HepG2 (cell line): ENCODE measurements at regions not wholly inside any gene's neighbourhood (a gene's known extent, or its start where the extent isn't known, plus 50 kb on each side); places are given as distances from the start of the nearest gene placed in this dataset.

Source experiments
- BHLHE40 ChIP-seq: IDR thresholded peaks from 2 replicates; pipeline ENCODE4 v1.6.1; 2011; ENCODE audit warnings: low read length, improper control_type of control experiment
- FOXO1 ChIP-seq: sonication (generic); formaldehyde crosslinking; IDR thresholded peaks from 2 replicates; pipeline ENCODE4 v1.4.0; 2020; ENCODE audit warnings: missing genetic modification reagents
- GATA4 ChIP-seq: sonication (generic); IDR thresholded peaks from 2 replicates; pipeline ENCODE4 v1.6.1; 2016; ENCODE audit warnings: antibody characterized with exemption, low read depth, borderline replicate concordance
- HES4 ChIP-seq: sonication (generic); formaldehyde crosslinking; IDR thresholded peaks from 2 replicates; pipeline ENCODE4 v1.9.0; 2021; ENCODE audit warnings: mild to moderate bottlenecking, missing genetic modification reagents, borderline replicate concordance
- HIVEP1 ChIP-seq: sonication (generic); formaldehyde crosslinking; IDR thresholded peaks from 2 replicates; pipeline ENCODE4 v1.4.0; 2020; ENCODE audit warnings: mild to moderate bottlenecking, missing genetic modification reagents
- ISX ChIP-seq: sonication (generic); formaldehyde crosslinking; conservative IDR thresholded peaks from 2 replicates; pipeline ENCODE4 v1.5.0; 2020; ENCODE audit warnings: missing genetic modification reagents
- MTF1 ChIP-seq: sonication (generic); formaldehyde crosslinking; IDR thresholded peaks from 2 replicates; pipeline ENCODE4 v1.5.0; 2020; ENCODE audit warnings: missing genetic modification reagents
- NCOA5 ChIP-seq: sonication (generic); formaldehyde crosslinking; IDR thresholded peaks from 2 replicates; pipeline ENCODE4 v1.4.0; 2020; ENCODE audit warnings: missing genetic modification reagents
- NFAT5 ChIP-seq: sonication (generic); formaldehyde crosslinking; IDR thresholded peaks from 2 replicates; pipeline ENCODE4 v1.4.0; 2020; ENCODE audit warnings: missing genetic modification reagents
- POGK ChIP-seq: sonication (generic); formaldehyde crosslinking; conservative IDR thresholded peaks from 2 replicates; pipeline ENCODE4 v1.8.0; 2022; ENCODE audit warnings: mild to moderate bottlenecking, moderate library complexity, missing genetic modification reagents
- POLR2G ChIP-seq: fragments of 200-400 bp; formaldehyde crosslinking; IDR thresholded peaks from 2 replicates; pipeline ENCODE4 v1.6.1; 2018; ENCODE audit warnings: mild to moderate bottlenecking, low read depth, low read length, moderate library complexity
- PRDM4 ChIP-seq: sonication (generic); formaldehyde crosslinking; IDR thresholded peaks from 2 replicates; pipeline ENCODE4 v1.9.0; 2021; ENCODE audit warnings: missing genetic modification reagents, borderline replicate concordance
- SIN3A ChIP-seq: IDR thresholded peaks from 2 replicates; pipeline ENCODE4 v1.6.1; 2011; ENCODE audit warnings: low read depth, mild to moderate bottlenecking, control low read depth, low read length, borderline replicate concordance
- SNAPC5 ChIP-seq: sonication (generic); formaldehyde crosslinking; IDR thresholded peaks from 2 replicates; pipeline ENCODE4 v1.8.1; 2023; ENCODE audit warnings: mild to moderate bottlenecking, missing genetic modification reagents, borderline replicate concordance
- THAP8 ChIP-seq: sonication (generic); formaldehyde crosslinking; IDR thresholded peaks from 2 replicates; pipeline ENCODE4 v1.5.1; 2020; ENCODE audit warnings: missing genetic modification reagents, mild to moderate bottlenecking, borderline replicate concordance
- ZEB1 ChIP-seq: IDR thresholded peaks from 2 replicates; pipeline ENCODE4 v1.6.1; 2012; ENCODE audit warnings: mild to moderate bottlenecking, low read depth, inconsistent platforms; ENCODE audit not compliant: insufficient replicate concordance
- ZNF143 ChIP-seq: sonication (generic); formaldehyde crosslinking; IDR thresholded peaks from 2 replicates; pipeline ENCODE4 v1.4.0; 2020; ENCODE audit warnings: missing genetic modification reagents
- ZNF275 ChIP-seq: sonication (generic); formaldehyde crosslinking; IDR thresholded peaks from 2 replicates; pipeline ENCODE4 v1.8.0; 2022; ENCODE audit warnings: missing genetic modification reagents, mild to moderate bottlenecking, inconsistent platforms, borderline replicate concordance
- ZNF333 ChIP-seq: sonication (generic); formaldehyde crosslinking; IDR thresholded peaks from 2 replicates; pipeline ENCODE4 v1.4.0; 2020; ENCODE audit warnings: mild to moderate bottlenecking, missing genetic modification reagents, borderline replicate concordance
- ZNF720 ChIP-seq: sonication (generic); formaldehyde crosslinking; IDR thresholded peaks from 2 replicates; pipeline ENCODE4 v1.4.0; 2020; ENCODE audit warnings: missing genetic modification reagents

- TF ChIP-seq MTF1 (CRISPR knock-in tag), result no peak
- TF ChIP-seq HES4, result no peak
- TF ChIP-seq FOXO1 (CRISPR knock-in tag), result peak; percentile 83; the same call in 1 of the 2 replicates
- no peak for TF ChIP-seq HIVEP1 (CRISPR knock-in tag)
- TF ChIP-seq POLR2G, result no peak
- TF ChIP-seq PRDM4 (CRISPR knock-in tag), result no peak
- no peak for TF ChIP-seq ZNF720 (CRISPR knock-in tag)
- no peak for TF ChIP-seq ZNF275
- TF ChIP-seq ZNF333 (CRISPR knock-in tag), result no peak
- TF ChIP-seq ISX, result no peak
- TF ChIP-seq NCOA5 (CRISPR knock-in tag), result no peak
- TF ChIP-seq SIN3A, result no peak
- TF ChIP-seq THAP8 (CRISPR knock-in tag), result no peak
- TF ChIP-seq NFAT5 (CRISPR knock-in tag), result no peak
- TF ChIP-seq GATA4, result peak; percentile 56; the same call in 1 of the 2 replicates
- TF ChIP-seq SNAPC5 (CRISPR knock-in tag), result no peak
- TF ChIP-seq ZNF143 (CRISPR knock-in tag), result no peak
- no peak for TF ChIP-seq BHLHE40
- peak; percentile 100 for TF ChIP-seq ZEB1
- TF ChIP-seq POGK (CRISPR knock-in tag), result no peak
These were observed 447.0 kb downstream of the KIF4B start (continued) for GRCh38 chr5:155460501-155460931.
